AG08395 (cell line): ENCODE measurements at regions not wholly inside any gene's neighbourhood (a gene's known extent, or its start where the extent isn't known, plus 50 kb on each side); places are given as distances from the start of the nearest gene placed in this dataset.
"Not testable (repeated sequence)": the region's sequence is repeated elsewhere in the genome, so short reads cannot be mapped to it uniquely, and the experiment has no call there.

ENCODE experiments used
- DNase-seq: peaks from one replicate; pipeline ENCODE4 v3.0.0; 2012; ENCODE audit warnings: mixed read lengths, low spot score

DNA sequence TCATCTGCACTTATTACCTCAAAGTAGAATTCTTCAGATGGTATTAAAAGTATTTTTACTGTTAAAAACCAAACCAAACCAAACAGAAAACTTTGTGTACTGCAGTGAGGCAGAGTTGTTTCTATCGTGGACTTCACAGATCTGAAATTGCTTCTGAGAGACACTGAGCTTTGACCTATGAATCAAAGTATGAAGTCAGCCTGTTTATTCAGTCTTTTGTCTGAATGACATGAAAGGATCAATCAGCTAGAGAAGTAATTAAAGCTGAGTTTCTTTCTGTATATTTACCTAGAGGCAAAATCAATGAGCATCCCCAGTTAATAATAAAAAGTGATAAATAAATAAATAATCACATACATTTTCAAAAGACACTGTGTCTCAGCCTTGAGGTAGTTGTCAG is 2121.0 kb downstream of the PCDH7 start:
- DNase-seq, result no peak

DNA sequence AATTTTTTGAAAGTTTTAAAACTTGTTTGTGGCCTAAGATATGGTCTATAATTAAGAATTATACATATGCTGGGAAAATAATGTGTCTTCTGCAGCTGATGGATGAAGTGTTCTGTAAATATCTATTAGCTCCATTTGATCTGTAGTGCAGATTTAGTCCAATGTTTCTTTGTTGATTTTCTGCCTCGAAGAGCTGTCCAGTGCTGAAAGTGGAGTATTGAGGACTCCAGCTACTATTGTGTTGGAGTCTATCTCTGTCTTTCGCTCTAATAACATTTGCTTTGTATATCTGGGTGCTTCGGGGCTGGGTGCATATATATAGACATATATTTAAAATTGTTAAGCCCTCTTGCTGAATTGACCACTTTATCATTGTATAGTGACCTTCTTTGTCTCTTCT is 2127.3 kb downstream of the PCDH7 start:
- no peak for DNase-seq

DNA sequence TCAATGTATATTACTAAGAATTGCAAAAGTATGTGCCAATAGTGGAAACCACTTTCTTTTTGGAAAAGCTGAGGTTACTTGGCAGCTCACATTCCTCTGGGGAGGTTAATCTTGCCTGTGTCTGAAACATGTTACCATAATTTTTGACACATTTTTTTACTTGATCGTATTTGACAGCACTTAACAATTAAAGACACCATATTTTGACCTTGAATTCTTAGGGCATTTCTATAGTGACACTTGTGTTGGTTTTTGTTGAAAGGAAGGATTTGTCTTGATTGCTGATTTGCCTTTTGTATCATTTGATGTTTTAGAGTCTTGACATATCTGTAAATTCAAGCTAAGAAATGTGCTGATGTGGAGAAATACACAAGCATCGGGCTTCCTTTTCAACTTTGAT is 2135.5 kb downstream of the PCDH7 start:
- no peak for DNase-seq

- no peak for DNase-seq
Observed at GRCh38 chr4:32858361-32858760, 2138.2 kb downstream of the PCDH7 start.

DNA sequence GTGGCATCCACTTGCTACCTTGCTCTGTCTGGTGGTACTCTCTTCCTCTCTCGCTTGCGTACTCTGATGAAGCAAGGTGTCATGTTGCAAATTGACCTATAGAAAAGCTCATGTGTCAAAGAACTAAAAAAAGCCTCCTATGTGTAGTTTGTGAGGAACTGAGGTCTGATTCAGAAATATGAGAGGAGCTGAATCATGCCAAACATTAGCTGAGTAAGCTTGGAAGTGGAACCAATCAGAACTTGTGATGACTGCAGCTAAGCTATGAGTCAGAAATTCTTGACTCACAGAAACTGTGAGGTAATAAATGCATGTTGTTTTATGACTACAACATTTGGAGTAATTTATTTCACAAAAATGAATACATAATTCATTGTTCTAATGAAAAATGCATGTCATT is 2138.8 kb downstream of the PCDH7 start:
- peak; percentile 8 for DNase-seq

GRCh38 chr4:32864713-32865351 is 2144.7 kb downstream of the PCDH7 start:
- no peak for DNase-seq

DNA sequence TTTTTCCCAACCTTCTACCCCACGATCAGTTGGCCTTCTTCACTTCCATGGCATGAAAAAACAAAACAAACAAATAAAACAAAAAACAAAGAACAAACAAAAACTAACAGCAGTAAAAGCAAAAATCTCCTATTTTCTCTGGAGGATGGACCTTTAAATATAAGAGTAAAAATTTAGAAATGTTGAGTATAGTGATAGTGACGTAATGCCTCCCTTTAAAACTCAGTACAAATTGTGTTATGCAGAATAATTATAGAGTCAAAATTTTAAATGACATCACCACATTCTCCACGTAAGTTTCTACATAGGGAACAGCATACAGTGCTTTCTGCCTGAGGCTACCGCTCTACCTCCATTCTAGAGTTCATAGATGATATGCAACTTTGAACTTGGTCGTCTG is 2156.4 kb downstream of the PCDH7 start:
- DNase-seq, result no peak

GRCh38 chr4:32879913-32880312 is 2159.7 kb downstream of the PCDH7 start:
- DNase-seq, result no peak

DNA sequence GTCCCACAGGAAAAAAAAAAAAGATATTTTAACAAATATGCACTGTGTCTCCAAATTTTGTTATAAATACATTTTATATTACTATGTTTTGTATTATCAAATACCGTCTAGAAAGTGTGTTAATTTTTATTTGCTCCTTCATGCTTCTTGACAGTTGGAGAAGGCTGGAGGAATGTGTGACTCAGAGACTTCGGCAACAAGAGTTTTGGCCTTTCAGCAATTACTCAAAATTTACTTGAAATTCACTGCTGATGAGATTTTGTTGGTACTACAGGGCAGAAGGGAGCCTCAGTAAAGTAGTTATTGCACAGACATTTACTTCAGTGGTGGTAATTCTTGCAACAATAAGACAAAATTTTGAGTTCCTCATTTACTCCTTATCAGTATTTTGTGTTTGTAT is 2164.0 kb downstream of the PCDH7 start:
- peak; percentile 1 for DNase-seq

DNA sequence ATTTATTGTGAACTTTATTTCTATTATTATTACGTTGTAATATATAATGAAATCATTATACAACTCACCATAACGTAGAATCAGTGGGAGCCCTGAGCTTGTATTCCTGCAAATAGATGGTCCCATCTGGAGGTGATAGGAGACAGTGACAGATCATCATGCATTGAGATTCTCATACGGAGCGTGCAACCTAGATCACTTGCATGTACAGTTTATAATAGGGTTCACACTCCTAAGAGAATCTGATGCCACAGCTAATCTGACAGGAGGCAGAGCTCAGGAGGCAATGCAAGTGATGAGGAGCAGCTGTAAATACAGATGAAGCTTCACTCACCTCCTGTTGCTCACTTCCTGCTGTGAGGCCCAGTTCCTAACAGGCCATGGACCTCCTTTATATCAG is 2170.2 kb downstream of the PCDH7 start:
- no peak for DNase-seq

DNA sequence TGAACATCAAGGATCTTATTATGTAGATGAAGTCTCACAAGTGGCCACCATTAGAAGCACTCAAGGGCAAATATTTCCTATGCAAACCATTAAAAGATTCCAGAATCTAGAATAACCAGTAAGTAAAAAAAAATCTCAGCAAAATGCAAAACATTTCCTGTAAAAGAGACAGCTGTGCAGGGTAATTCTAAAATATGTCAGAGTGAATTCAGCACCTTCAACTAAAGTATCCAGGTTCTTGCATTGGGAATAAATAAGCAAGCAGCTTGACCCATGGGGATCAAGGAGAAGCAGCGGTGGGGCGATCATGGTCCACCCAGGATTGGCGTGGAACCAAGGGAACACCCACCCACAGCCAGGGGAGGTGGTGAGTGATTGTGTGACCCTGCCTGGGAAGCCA is 2188.9 kb downstream of the PCDH7 start:
- no peak for DNase-seq

- no peak for DNase-seq
Observed at GRCh38 chr4:32909736-32910135, 2189.6 kb downstream of the PCDH7 start.

DNA sequence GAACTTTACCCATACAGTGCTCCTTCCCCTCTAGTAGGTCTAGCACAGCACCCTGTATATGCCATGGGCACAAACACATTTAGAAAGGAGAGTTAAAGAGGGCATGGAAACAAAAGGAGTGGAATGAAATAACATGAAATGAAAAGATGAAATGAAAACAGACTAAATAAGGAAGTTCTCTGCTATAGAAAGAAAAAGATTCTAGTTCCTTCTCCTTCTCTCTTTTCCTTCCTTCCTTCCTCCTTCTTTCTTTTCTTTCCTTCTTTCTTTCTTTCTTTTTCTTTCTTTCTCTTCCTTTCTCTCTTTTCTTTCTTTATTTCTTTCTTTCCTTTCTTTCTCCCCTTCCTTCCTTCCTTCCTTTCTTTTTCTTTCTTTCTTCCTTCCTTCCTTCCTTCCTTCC is 2197.4 kb downstream of the PCDH7 start:
- no peak for DNase-seq

DNA sequence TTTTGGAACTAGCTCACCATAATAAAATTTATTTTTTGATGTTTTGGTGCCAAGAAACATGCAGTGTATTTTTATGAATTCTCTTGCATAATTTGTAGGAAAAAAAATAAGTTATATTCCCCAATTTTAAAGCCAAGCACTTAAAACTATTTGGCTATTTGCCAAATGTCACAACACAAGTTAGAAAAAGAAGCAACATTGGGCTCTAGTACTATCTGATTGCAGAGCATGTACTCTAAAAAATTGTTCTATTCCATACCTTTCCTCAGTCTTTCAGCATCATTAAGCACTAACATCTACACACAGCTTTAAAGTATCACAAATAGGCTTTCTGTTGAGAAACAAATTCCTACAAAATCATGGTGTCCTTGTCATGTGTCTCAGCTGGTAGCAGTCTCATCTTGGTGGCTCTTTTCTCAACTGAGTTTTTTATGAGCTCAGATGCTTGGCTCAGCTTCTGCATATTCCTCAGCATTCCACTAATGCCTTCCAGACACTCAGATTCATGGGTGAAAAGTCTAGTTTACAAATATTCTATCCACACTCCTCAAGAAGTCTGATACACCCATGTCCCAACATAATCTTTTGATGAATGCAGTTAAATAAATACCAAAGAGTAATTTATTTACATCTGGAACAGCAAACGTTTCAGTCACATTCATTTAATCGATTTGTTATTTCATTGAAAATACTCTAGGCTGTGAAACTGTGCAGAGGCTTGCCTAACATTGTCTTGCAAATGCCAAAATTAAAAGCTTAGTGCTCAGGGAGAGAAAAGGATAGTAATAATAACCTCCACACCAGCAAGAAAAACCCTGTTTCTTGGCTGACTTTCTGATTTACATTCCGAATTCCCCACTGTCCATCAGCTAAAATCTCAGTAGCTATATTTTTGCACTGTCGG is 2209.9 kb downstream of the PCDH7 start:
- DNase-seq, result no peak

- no peak for DNase-seq
Observed at GRCh38 chr4:32930700-32931099, 2210.5 kb downstream of the PCDH7 start.

- DNase-seq, result no peak
Observed at GRCh38 chr4:32931475-32931874, 2211.3 kb downstream of the PCDH7 start.

DNA sequence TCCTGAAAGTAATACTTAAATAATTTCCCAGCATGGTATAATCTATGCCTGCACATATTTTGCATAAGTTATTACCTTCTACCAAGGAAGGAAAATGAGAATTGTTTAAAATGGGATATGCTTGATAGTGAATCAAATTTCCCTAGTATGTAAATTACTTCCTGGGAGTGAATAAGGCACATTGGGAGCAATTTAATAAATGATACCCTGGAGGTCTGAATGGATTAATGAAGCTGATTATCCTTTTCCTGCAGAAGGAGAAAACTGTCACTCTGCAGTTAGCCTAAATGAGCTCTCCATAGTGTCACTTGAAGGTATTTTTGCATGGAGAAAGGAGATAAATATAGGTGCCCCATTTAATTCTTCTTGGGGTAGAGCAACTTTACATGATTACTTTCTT is 2212.0 kb downstream of the PCDH7 start:
- DNase-seq, result no peak

GRCh38 chr4:32939222-32939621 is 2219.1 kb downstream of the PCDH7 start:
- not testable (repeated sequence) for DNase-seq

- DNase-seq, result no peak
Observed at GRCh38 chr4:32950866-32951265, 2230.7 kb downstream of the PCDH7 start.

DNA sequence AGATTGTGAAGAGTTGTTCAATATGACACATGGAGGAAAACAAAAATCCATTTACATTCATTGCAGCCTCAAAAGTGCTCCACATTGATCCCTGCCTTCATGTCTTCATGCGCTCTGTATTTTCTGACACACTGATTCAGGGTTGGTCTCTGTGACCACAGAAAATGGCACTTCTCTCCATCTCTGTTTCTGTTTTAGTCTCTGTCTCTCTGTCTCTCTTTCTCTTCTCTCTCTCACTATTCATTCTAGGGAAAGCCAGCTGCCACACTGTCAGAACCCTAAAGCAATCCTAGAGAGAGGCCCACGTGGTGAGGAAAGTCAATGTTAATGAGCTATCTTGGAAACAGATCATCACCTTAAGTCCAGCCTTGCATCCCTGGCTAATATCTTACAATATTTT is 2238.4 kb downstream of the PCDH7 start:
- no peak for DNase-seq

DNA sequence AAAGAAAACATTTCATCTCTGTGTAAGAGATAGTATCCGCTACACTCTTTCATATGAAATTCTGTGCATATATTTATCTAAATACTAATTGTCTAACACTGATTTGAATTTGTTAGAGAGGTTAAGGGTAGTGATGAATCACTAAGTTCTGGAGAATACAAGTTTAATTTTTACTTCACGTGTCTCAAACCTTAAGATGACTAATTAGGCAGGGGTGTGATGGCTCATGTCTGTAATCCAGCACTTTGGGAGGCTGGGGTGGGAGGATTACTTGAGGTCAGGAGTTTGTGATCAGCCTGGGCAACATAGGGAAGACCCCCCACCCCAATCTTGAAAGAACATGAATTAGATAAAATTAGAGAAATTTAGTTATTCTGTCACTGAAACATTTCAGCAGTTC is 2241.9 kb downstream of the PCDH7 start:
- no peak for DNase-seq

DNA sequence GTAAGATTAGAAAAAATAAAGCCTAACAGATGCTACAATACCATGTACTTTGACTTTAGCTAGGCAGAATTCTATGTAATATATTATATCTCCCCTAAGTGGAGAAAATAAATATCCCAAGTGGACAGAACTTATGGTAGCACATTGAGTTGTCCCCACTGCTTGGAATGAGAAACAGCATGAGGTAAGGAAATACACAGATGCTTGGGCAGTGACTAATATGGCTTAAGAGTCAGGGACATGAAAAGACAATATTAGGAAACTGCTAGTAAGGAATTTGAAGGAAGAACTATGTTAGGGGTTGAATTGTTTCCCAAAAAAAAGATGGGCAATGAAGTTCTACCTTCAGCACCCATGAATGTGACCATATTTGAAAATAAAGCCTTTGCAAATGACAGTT is 2265.1 kb downstream of the PCDH7 start:
- no peak for DNase-seq

GRCh38 chr4:32986236-32986635 is 2266.1 kb downstream of the PCDH7 start:
- DNase-seq, result no peak

- no peak for DNase-seq
Observed at GRCh38 chr4:32987111-32987510, 2266.9 kb downstream of the PCDH7 start.
